H9 (cell line): ENCODE measurements at regions not wholly inside any gene's neighbourhood (a gene's known extent, or its start where the extent isn't known, plus 50 kb on each side); places are given as distances from the start of the nearest gene placed in this dataset.

Source experiments
- DNase-seq: peaks from one replicate; pipeline ENCODE4 v3.0.0-alpha.2; 2017
- H2AFZ ChIP-seq: one replicate; pipeline ENCODE4 v1.6.1; 2013; ENCODE audit warnings: mild to moderate bottlenecking, low read length, control low read depth, moderate library complexity
- H2AK5ac ChIP-seq: 2 replicates; pipeline ENCODE4 v1.6.1; 2013; ENCODE audit warnings: low read length, control low read depth, mixed read lengths; ENCODE audit not compliant: insufficient read length
- H2BK120ac ChIP-seq: one replicate; pipeline ENCODE4 v1.6.1; 2013; ENCODE audit warnings: low read depth, mild to moderate bottlenecking, low read length, control low read depth, inconsistent platforms; ENCODE audit not compliant: poor library complexity, severe bottlenecking
- H2BK12ac ChIP-seq: 2 replicates; pipeline ENCODE4 v1.6.1; 2013; ENCODE audit warnings: low read length, control low read depth, mixed read lengths, low read depth; ENCODE audit not compliant: insufficient read length
- H2BK15ac ChIP-seq: 2 replicates; pipeline ENCODE4 v1.6.1; 2013; ENCODE audit warnings: low read depth, low read length, control low read depth
- H2BK20ac ChIP-seq: one replicate; pipeline ENCODE4 v1.6.1; 2013; ENCODE audit warnings: low read depth, mild to moderate bottlenecking, low read length, control low read depth, inconsistent platforms; ENCODE audit not compliant: poor library complexity, severe bottlenecking
- H2BK5ac ChIP-seq: 2 replicates; pipeline ENCODE4 v1.6.1; 2013; ENCODE audit warnings: low read length, control low read depth, mixed read lengths; ENCODE audit not compliant: insufficient read length
- H3K14ac ChIP-seq: 2 replicates; pipeline ENCODE4 v1.6.1; 2013; ENCODE audit warnings: low read length, control low read depth; ENCODE audit not compliant: insufficient read depth
- H3K18ac ChIP-seq: 2 replicates; pipeline ENCODE4 v1.6.1; 2013; ENCODE audit warnings: low read depth, mild to moderate bottlenecking, mixed read lengths, low read length, control low read depth; ENCODE audit not compliant: insufficient read length
- H3K23ac ChIP-seq: 2 replicates; pipeline ENCODE4 v1.6.1; 2013; ENCODE audit warnings: low read length, control low read depth, mixed read lengths, low read depth; ENCODE audit not compliant: insufficient read length
- H3K23me2 ChIP-seq: 2 replicates; pipeline ENCODE4 v1.6.1; 2013; ENCODE audit warnings: low read depth, mild to moderate bottlenecking, mixed read lengths, low read length, control low read depth; ENCODE audit not compliant: insufficient read length, poor library complexity, severe bottlenecking
- H3K27ac ChIP-seq: 2 replicates; pipeline ENCODE4 v1.5.1; 2013; ENCODE audit warnings: low read length, control low read depth, mixed read lengths, low read depth; ENCODE audit not compliant: insufficient read length
- H3K27me3 ChIP-seq: 2 replicates; pipeline ENCODE4 v1.6.1; 2013; ENCODE audit warnings: low read length, control low read depth, inconsistent platforms; ENCODE audit not compliant: insufficient read depth
- H3K4ac ChIP-seq: 2 replicates; pipeline ENCODE4 v1.6.1; 2013; ENCODE audit warnings: low read depth, mild to moderate bottlenecking, control low read depth, inconsistent platforms, low read length, moderate library complexity
- H3K4me1 ChIP-seq: 2 replicates; pipeline ENCODE4 v1.6.1; 2013; ENCODE audit warnings: low read length, control low read depth, inconsistent platforms; ENCODE audit not compliant: insufficient read depth
- H3K4me2 ChIP-seq: 2 replicates; pipeline ENCODE4 v1.6.1; 2013; ENCODE audit warnings: low read length, control low read depth, mixed read lengths; ENCODE audit not compliant: insufficient read length, insufficient read depth
- H3K56ac ChIP-seq: 2 replicates; pipeline ENCODE4 v1.6.1; 2013; ENCODE audit warnings: low read depth, mild to moderate bottlenecking, mixed read lengths, low read length, control low read depth; ENCODE audit not compliant: insufficient read length
- H3K79me1 ChIP-seq: 2 replicates; pipeline ENCODE4 v1.6.1; 2013; ENCODE audit warnings: low read depth, mild to moderate bottlenecking, moderate library complexity, low read length, control low read depth, inconsistent platforms; ENCODE audit not compliant: insufficient read depth, poor library complexity, severe bottlenecking
- H3K79me2 ChIP-seq: 2 replicates; pipeline ENCODE4 v1.6.1; 2013; ENCODE audit warnings: low read length, control low read depth, inconsistent platforms; ENCODE audit not compliant: insufficient read depth
- H3K9ac ChIP-seq: 2 replicates; pipeline ENCODE4 v1.6.1; 2013; ENCODE audit warnings: low read length, control low read depth, mixed read lengths; ENCODE audit not compliant: insufficient read length; ENCODE audit errors: extremely low read depth
- H3K9me3 ChIP-seq: one replicate; pipeline ENCODE4 v1.6.1; 2013; ENCODE audit warnings: low read depth, low read length, inconsistent platforms; ENCODE audit not compliant: control insufficient read depth
- H3T11ph ChIP-seq: one replicate; pipeline ENCODE4 v1.6.1; 2013; ENCODE audit warnings: mild to moderate bottlenecking, low read length, control low read depth, inconsistent platforms
- H4K20me1 ChIP-seq: one replicate; pipeline ENCODE4 v1.6.1; 2013; ENCODE audit not compliant: control insufficient read depth, insufficient read length, insufficient read depth
- H4K5ac ChIP-seq: 2 replicates; pipeline ENCODE4 v1.6.1; 2013; ENCODE audit warnings: low read depth, mild to moderate bottlenecking, mixed read lengths, low read length, control low read depth; ENCODE audit not compliant: insufficient read length
- H4K8ac ChIP-seq: replicated peaks from 2 replicates; pipeline ENCODE4 v1.6.1; 2013; ENCODE audit warnings: low read length, control low read depth, mixed read lengths, low read depth; ENCODE audit not compliant: insufficient read length
- H4K91ac ChIP-seq: 2 replicates; pipeline ENCODE4 v1.6.1; 2013; ENCODE audit warnings: low read depth, mild to moderate bottlenecking, moderate library complexity, mixed read lengths, low read length, control low read depth; ENCODE audit not compliant: insufficient read length
- H3K27ac Mint-ChIP-seq, 3 experiments: 2 replicates in 2 of 3; 3 replicates in 1 of 3; pipeline ENCODE4 v1.8.0; 2020 to 2021; ENCODE audit warnings: mixed read lengths in 3 of 3, mild to moderate bottlenecking in 1 of 3, moderate library complexity in 1 of 3
- H3K27me3 Mint-ChIP-seq: 2 replicates; pipeline ENCODE4 v1.8.0; 2021; ENCODE audit warnings: low read depth, mild to moderate bottlenecking, moderate library complexity, mixed read lengths
- H3K36me3 Mint-ChIP-seq, 3 experiments: 2 replicates in 2 of 3; 3 replicates in 1 of 3; pipeline ENCODE4 v1.8.0; 2020 to 2021; ENCODE audit warnings: low read depth in 3 of 3, mixed read lengths in 3 of 3; ENCODE audit not compliant: insufficient read depth in 1 of 3
- H3K4me1 Mint-ChIP-seq, 2 experiments: 2 replicates each; pipeline ENCODE4 v1.8.0; 2020; ENCODE audit warnings: mixed read lengths in 2 of 2
- H3K4me3 Mint-ChIP-seq, 2 experiments: 2 replicates in 1 of 2; 3 replicates in 1 of 2; pipeline ENCODE4 v1.8.0; 2020 to 2021; ENCODE audit warnings: mild to moderate bottlenecking in 2 of 2, mixed read lengths in 2 of 2, moderate library complexity in 1 of 2
- H3K9me3 Mint-ChIP-seq, 2 experiments: 2 replicates in 1 of 2; 3 replicates in 1 of 2; pipeline ENCODE4 v1.8.0; 2020; ENCODE audit warnings: mild to moderate bottlenecking in 2 of 2, mixed read lengths in 2 of 2, moderate library complexity in 1 of 2
- CTCF ChIP-seq: fragments of 200-600 bp; sonication (generic); conservative IDR thresholded peaks from 3 replicates; pipeline ENCODE4 v1.8.0; 2021; ENCODE audit warnings: antibody characterized with exemption, mild to moderate bottlenecking

DNA sequence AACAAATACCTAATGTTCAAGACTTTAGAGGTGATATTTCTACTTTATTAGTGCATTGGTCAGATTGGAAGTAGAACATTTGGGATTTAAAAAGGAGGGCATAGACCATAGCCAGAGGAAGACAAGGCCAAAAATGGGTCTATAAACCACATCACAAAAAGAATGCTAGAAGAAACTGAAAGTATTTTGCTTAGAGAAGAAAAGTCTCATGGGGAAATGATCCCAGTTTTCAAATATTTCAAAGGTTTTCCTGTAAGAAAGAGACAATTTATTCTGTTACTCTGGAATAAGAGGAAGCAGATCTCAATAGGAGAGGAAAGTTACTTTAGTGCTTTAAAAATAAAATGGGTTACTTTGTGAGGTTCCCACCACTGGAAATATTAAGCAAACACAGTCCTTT is 341.4 kb downstream of the TNS1 start:
- Histone ChIP-seq H3K4ac (no peak overlapping the region), H2BK5ac (no peak overlapping the region), H2BK12ac (no peak overlapping the region), H3K23me2 (no peaks in the 10 kb centered on the region), H3K9ac (no peak overlapping the region), H3K18ac (no peak overlapping the region), H3K79me2 (no peaks in the 10 kb centered on the region), H4K20me1 (no peaks in the 10 kb centered on the region), H3T11ph (no peak overlapping the region), H4K91ac (no peak overlapping the region), H3K56ac (no peak overlapping the region), H2BK120ac (no peak overlapping the region), H4K8ac (no peak overlapping the region), H3K79me1 (no peaks in the 10 kb centered on the region), H3K4me1 (no peaks in the 10 kb centered on the region), H2BK20ac (no peak overlapping the region), H3K14ac (no peak overlapping the region), H3K27me3 (no peaks in the 10 kb centered on the region), H3K27ac (no peak overlapping the region), H3K4me2 (no peak overlapping the region), H2AFZ (no peak overlapping the region), H3K23ac (no peak overlapping the region), H2AK5ac (no peak overlapping the region), H3K9me3 (no peaks in the 10 kb centered on the region), H2BK15ac (no peak overlapping the region), H4K5ac (no peak overlapping the region)
- peaks cover 0 to 2% (median 0%) of the 10 kb centered on the region in 3 experiments; a peak in 2 of 7 replicates for H3K36me3 Mint-ChIP-seq
- peaks cover 0 to 3% of the 10 kb centered on the region in 2 experiments; a peak in 2 of 4 replicates for H3K4me1 Mint-ChIP-seq
- no peak overlapping the region for H3K4me3 Mint-ChIP-seq
- H3K27ac Mint-ChIP-seq, result no peak overlapping the region
- peaks cover 7% of the 10 kb centered on the region for H3K27me3 Mint-ChIP-seq
- DNase-seq, result no peak
- TF ChIP-seq CTCF, result no peak
- H3K9me3 Mint-ChIP-seq, result 0 out of 5 replicates have a peak, but pooled peaks cover 0 to 3% of the 10 kb centered on the region in 2 experiments
